GM23338 (cell line): ENCODE measurements at regions not wholly inside any gene's neighbourhood (a gene's known extent, or its start where the extent isn't known, plus 50 kb on each side); places are given as distances from the start of the nearest gene placed in this dataset.

Source experiments
- ATAC-seq: fragments of 200-7000 bp; cut with Tn5 transposase; 3 replicates; pipeline ENCODE4 v1.9.1; 2020
- DNase-seq: peaks from one replicate; pipeline ENCODE4 v3.0.0-alpha.2; 2015; ENCODE audit warnings: low spot score
- H2AFZ ChIP-seq: fragments of 200-600 bp; sonication (generic); 2 replicates; pipeline ENCODE4 v1.8.0; 2016; ENCODE audit warnings: antibody characterized with exemption, mild to moderate bottlenecking, moderate library complexity
- H3F3A ChIP-seq: fragments of 200-600 bp; sonication (generic); replicated peaks from 2 replicates; pipeline ENCODE4 v1.8.0; 2017; ENCODE audit warnings: antibody characterized with exemption, mixed run types, low read depth
- H3K27ac ChIP-seq: fragments of 200-600 bp; sonication (generic); 2 replicates; pipeline ENCODE4 v1.6.1; 2016; ENCODE audit warnings: low read depth
- H3K27me3 ChIP-seq: fragments of 200-600 bp; sonication (generic); 2 replicates; pipeline ENCODE4 v1.8.0; 2016; ENCODE audit warnings: mild to moderate bottlenecking, mixed run types, moderate library complexity; ENCODE audit not compliant: insufficient read depth
- H3K36me3 ChIP-seq: fragments of 200-600 bp; sonication (generic); 2 replicates; pipeline ENCODE4 v1.8.0; 2016; ENCODE audit warnings: mild to moderate bottlenecking; ENCODE audit not compliant: insufficient read depth
- H3K4me1 ChIP-seq: fragments of 200-600 bp; sonication (generic); 2 replicates; pipeline ENCODE4 v1.8.0; 2016; ENCODE audit warnings: mild to moderate bottlenecking, moderate library complexity; ENCODE audit not compliant: insufficient read depth
- H3K4me2 ChIP-seq: fragments of 200-600 bp; sonication (generic); 2 replicates; pipeline ENCODE4 v1.7.1; 2017; ENCODE audit warnings: mixed run types
- H3K4me3 ChIP-seq: fragments of 200-600 bp; sonication (generic); 2 replicates; pipeline ENCODE4 v1.6.1; 2016; ENCODE audit warnings: mixed run types
- H3K79me2 ChIP-seq: fragments of 200-600 bp; sonication (generic); replicated peaks from 2 replicates; pipeline ENCODE4 v1.8.0; 2017; ENCODE audit warnings: mild to moderate bottlenecking; ENCODE audit not compliant: insufficient read depth
- H3K9me2 ChIP-seq: fragments of 200-600 bp; sonication (generic); 2 replicates; pipeline ENCODE4 v1.8.0; 2017; ENCODE audit not compliant: insufficient read depth
- H4K20me1 ChIP-seq: fragments of 200-600 bp; sonication (generic); replicated peaks from 2 replicates; pipeline ENCODE4 v1.8.0; 2017; ENCODE audit warnings: mild to moderate bottlenecking; ENCODE audit not compliant: insufficient read depth
- H3K27ac Mint-ChIP-seq: 2 replicates; pipeline ENCODE4 v1.8.0; 2020; ENCODE audit warnings: inconsistent platforms, mild to moderate bottlenecking, moderate library complexity, mixed read lengths
- H3K27me3 Mint-ChIP-seq: 3 replicates; pipeline ENCODE4 v1.8.0; 2022; ENCODE audit warnings: low read depth, mild to moderate bottlenecking, moderate library complexity, mixed read lengths, inconsistent platforms; ENCODE audit not compliant: insufficient read depth, poor library complexity
- H3K36me3 Mint-ChIP-seq: 3 replicates; pipeline ENCODE4 v1.8.0; 2021; ENCODE audit warnings: low read depth, mild to moderate bottlenecking, inconsistent platforms, moderate library complexity, mixed read lengths
- H3K4me1 Mint-ChIP-seq: 3 replicates; pipeline ENCODE4 v1.8.0; 2020; ENCODE audit warnings: mild to moderate bottlenecking, inconsistent platforms, mixed read lengths
- H3K4me3 Mint-ChIP-seq: 3 replicates; pipeline ENCODE4 v1.8.0; 2021; ENCODE audit warnings: moderate library complexity, mild to moderate bottlenecking, inconsistent platforms, mixed read lengths
- H3K9me3 Mint-ChIP-seq: 3 replicates; pipeline ENCODE4 v1.8.0; 2020; ENCODE audit warnings: moderate library complexity, mild to moderate bottlenecking, inconsistent platforms, mixed read lengths
- CREB1 ChIP-seq: fragments of 250-450 bp; sonication (Bioruptor Pico); IDR thresholded peaks from 2 replicates; pipeline ENCODE4 v1.5.0; 2020; ENCODE audit warnings: low read depth, mild to moderate bottlenecking, moderate library complexity
- EZH2 ChIP-seq: fragments of 200-600 bp; sonication (generic); IDR thresholded peaks from one replicate; pipeline ENCODE4 v1.8.0; 2017; ENCODE audit warnings: antibody characterized with exemption, mild to moderate bottlenecking, low read depth; ENCODE audit not compliant: unreplicated experiment
- EZH2phosphoT487 ChIP-seq: fragments of 200-600 bp; sonication (generic); IDR thresholded peaks from one replicate; pipeline ENCODE4 v1.8.1; 2018; ENCODE audit warnings: antibody characterized with exemption; ENCODE audit not compliant: unreplicated experiment
- JUNB ChIP-seq: IDR thresholded peaks from one replicate; pipeline ENCODE4 v1.6.1; 2016; ENCODE audit warnings: antibody characterized with exemption; ENCODE audit not compliant: unreplicated experiment
- NANOG ChIP-seq: IDR thresholded peaks from 2 replicates; pipeline ENCODE4 v1.6.1; 2016; ENCODE audit warnings: antibody characterized with exemption, borderline replicate concordance
- POLR2AphosphoS5 ChIP-seq: IDR thresholded peaks from 2 replicates; pipeline ENCODE4 v1.6.1; 2016; ENCODE audit warnings: antibody characterized with exemption, low read depth
- STAT1 ChIP-seq: IDR thresholded peaks from one replicate; pipeline ENCODE4 v1.6.1; 2016; ENCODE audit warnings: antibody characterized with exemption; ENCODE audit not compliant: unreplicated experiment
- ZNF114 ChIP-seq: fragments of 250-450 bp; sonication (Bioruptor Pico); IDR thresholded peaks from 2 replicates; pipeline ENCODE4 v1.5.0; 2020; ENCODE audit warnings: mild to moderate bottlenecking, moderate library complexity
- ZNF331 ChIP-seq: fragments of 250-450 bp; sonication (Bioruptor Pico); IDR thresholded peaks from 2 replicates; pipeline ENCODE4 v1.5.0; 2020; ENCODE audit warnings: low read depth, mild to moderate bottlenecking, moderate library complexity
- ZNF462 ChIP-seq: fragments of 250-450 bp; sonication (Bioruptor Pico); IDR thresholded peaks from 2 replicates; pipeline ENCODE4 v1.5.0; 2020; ENCODE audit warnings: mild to moderate bottlenecking, moderate library complexity
- TF ChIP-seq, protein P1 (sequence below): IDR thresholded peaks from one replicate; pipeline ENCODE4 v1.6.1; 2018; ENCODE audit warnings: antibody characterized with exemption; ENCODE audit not compliant: unreplicated experiment
- TF ChIP-seq, protein P2 (sequence below): IDR thresholded peaks from 2 replicates; pipeline ENCODE4 v1.6.1; 2016; ENCODE audit warnings: antibody characterized with exemption
- TF ChIP-seq, protein P3 (sequence below), 2 experiments: fragments of 200-600 bp in 1 of 2; sonication (generic) in 1 of 2; conservative IDR thresholded peaks; 2 replicates each; pipeline versions ENCODE4 v1.5.1 to v1.6.1; 2016 to 2017; ENCODE audit warnings: antibody characterized with exemption in 2 of 2, low read depth in 2 of 2, mild to moderate bottlenecking in 2 of 2, moderate library complexity in 1 of 2

DNA sequence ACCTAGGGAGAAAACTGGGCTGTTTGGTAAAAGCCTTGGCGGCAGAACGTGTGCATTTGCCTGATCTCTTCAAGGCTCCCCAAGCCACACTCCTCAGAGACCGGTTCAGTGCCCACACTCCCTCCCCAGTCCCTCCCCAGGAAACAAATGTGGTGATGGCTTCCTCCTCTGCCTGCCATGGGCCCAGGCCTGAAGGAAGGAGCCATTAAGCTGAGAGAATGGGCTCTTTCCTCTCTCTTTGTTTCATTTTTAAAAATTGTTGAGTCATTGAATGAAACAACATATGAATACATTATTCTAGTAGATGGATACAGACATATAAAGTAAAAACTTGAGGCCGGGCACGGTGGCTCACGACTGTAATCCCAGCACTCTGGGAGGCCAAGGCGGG lies 50.6 kb upstream of the YWHAQ start:
- Histone ChIP-seq H3K9me2 (no peaks in the 10 kb centered on the region), H3F3A (no peaks in the 10 kb centered on the region), H2AFZ (no peak overlapping the region), H3K4me2 (no peak overlapping the region), H3K27ac (no peak overlapping the region), H3K79me2 (no peaks in the 10 kb centered on the region), H3K36me3 (no peaks in the 10 kb centered on the region), H3K4me1 (no peaks in the 10 kb centered on the region), H3K4me3 (no peak overlapping the region), H3K27me3 (no peaks in the 10 kb centered on the region), H4K20me1 (no peaks in the 10 kb centered on the region)
- H3K27ac Mint-ChIP-seq = no peak overlapping the region
- no peaks in the 10 kb centered on the region for H3K4me1 Mint-ChIP-seq
- DNase-seq = no peak
- no peaks in the 10 kb centered on the region for H3K9me3 Mint-ChIP-seq
- no peak overlapping the region for H3K4me3 Mint-ChIP-seq
- ATAC-seq = no peak
- TF ChIP-seq EZH2phosphoT487 (no peak), ZNF462 (no peak), STAT1 (no peak), POLR2AphosphoS5 (no peak), CREB1 (CRISPR knock-in tag) (no peak), EZH2 (no peak), JUNB (no peak), ZNF114 (CRISPR knock-in tag) (no peak), NANOG (no peak), ZNF331 (CRISPR knock-in tag) (no peak)
- TF ChIP-seq, protein P1, sequence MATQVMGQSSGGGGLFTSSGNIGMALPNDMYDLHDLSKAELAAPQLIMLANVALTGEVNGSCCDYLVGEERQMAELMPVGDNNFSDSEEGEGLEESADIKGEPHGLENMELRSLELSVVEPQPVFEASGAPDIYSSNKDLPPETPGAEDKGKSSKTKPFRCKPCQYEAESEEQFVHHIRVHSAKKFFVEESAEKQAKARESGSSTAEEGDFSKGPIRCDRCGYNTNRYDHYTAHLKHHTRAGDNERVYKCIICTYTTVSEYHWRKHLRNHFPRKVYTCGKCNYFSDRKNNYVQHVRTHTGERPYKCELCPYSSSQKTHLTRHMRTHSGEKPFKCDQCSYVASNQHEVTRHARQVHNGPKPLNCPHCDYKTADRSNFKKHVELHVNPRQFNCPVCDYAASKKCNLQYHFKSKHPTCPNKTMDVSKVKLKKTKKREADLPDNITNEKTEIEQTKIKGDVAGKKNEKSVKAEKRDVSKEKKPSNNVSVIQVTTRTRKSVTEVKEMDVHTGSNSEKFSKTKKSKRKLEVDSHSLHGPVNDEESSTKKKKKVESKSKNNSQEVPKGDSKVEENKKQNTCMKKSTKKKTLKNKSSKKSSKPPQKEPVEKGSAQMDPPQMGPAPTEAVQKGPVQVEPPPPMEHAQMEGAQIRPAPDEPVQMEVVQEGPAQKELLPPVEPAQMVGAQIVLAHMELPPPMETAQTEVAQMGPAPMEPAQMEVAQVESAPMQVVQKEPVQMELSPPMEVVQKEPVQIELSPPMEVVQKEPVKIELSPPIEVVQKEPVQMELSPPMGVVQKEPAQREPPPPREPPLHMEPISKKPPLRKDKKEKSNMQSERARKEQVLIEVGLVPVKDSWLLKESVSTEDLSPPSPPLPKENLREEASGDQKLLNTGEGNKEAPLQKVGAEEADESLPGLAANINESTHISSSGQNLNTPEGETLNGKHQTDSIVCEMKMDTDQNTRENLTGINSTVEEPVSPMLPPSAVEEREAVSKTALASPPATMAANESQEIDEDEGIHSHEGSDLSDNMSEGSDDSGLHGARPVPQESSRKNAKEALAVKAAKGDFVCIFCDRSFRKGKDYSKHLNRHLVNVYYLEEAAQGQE = no peak
- TF ChIP-seq, protein P2, sequence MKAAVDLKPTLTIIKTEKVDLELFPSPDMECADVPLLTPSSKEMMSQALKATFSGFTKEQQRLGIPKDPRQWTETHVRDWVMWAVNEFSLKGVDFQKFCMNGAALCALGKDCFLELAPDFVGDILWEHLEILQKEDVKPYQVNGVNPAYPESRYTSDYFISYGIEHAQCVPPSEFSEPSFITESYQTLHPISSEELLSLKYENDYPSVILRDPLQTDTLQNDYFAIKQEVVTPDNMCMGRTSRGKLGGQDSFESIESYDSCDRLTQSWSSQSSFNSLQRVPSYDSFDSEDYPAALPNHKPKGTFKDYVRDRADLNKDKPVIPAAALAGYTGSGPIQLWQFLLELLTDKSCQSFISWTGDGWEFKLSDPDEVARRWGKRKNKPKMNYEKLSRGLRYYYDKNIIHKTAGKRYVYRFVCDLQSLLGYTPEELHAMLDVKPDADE = no peak
- TF ChIP-seq, protein P3, sequence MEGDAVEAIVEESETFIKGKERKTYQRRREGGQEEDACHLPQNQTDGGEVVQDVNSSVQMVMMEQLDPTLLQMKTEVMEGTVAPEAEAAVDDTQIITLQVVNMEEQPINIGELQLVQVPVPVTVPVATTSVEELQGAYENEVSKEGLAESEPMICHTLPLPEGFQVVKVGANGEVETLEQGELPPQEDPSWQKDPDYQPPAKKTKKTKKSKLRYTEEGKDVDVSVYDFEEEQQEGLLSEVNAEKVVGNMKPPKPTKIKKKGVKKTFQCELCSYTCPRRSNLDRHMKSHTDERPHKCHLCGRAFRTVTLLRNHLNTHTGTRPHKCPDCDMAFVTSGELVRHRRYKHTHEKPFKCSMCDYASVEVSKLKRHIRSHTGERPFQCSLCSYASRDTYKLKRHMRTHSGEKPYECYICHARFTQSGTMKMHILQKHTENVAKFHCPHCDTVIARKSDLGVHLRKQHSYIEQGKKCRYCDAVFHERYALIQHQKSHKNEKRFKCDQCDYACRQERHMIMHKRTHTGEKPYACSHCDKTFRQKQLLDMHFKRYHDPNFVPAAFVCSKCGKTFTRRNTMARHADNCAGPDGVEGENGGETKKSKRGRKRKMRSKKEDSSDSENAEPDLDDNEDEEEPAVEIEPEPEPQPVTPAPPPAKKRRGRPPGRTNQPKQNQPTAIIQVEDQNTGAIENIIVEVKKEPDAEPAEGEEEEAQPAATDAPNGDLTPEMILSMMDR (conservative IDR thresholded peaks at IDR 0.05; ENCODE audit: low read depth in 2 of 2) = no peak
- H3K36me3 Mint-ChIP-seq = no peaks in the 10 kb centered on the region
- H3K27me3 Mint-ChIP-seq = no peaks in the 10 kb centered on the region
